ENCODE measurements at regions not wholly inside any gene's neighbourhood (a gene's known extent, or its start where the extent isn't known, plus 50 kb on each side); places are given as distances from the start of the nearest gene placed in this dataset.

DNA sequence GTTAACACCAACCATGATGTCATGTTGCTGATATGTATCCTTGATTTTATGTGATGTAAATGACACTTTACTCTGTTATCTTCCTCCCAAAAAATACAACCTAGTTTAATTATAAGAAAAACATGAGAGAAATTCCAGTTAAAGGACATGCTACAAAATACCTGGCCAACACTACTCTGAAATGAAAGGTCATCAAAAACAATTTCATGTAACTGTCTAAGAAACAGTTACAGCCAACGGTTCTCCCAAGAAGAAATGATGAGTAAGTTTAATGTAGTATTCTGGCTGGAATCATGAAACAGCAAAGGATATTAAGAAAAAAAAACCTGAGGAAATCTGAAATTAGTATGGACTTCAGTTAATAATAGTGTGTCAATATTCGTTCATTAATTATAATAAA, 653.3 kb upstream of the FOXG1 start:
- in situ Hi-C loops (cut with MboI; ENCODE audit: low pct_ligation_motif_present in 1 of 4, low pct_unique_long_range_greater_than_20kb in 1 of 4, low sequenced_read_pairs in 3 of 4) = no loop called here
- H3K4me1 ChIP-seq = no peaks in the 10 kb centered on the region
- TF ChIP-seq EP300 (IDR thresholded peaks at IDR 0.05; ENCODE audit: low read depth) (no peak), POLR2A (IDR thresholded peaks at IDR 0.05) (no peak)

DNA sequence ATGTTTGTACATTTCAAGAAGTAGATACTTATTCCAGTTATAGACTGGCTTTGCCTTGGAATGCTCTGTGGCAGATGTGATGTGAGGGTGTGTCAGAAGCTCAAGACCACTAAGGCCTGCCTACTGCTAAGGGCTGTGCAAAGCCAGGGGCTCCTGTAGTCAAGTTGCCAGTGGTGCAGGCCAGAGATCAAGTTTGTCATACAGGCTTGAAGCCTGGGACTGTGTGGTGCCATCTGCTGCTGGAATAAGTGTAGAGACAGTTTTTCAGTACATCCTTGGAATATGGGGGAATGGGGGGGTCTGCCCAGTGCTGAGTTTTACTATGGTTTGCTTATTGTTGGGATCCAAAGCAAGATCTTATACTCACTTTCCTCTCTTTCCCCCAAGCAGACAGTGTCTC, 649.9 kb upstream of the FOXG1 start:
- Histone ChIP-seq H3K36me3 (no peaks in the 10 kb centered on the region), H3K9me3 (no peaks in the 10 kb centered on the region), H3K4me3 (no peak overlapping the region), H3K27me3 (no peaks in the 10 kb centered on the region), H3K4me1 (peaks cover 0 to 4% (median 0%) of the 10 kb centered on the region in 4 donors), H3K27ac (no peak overlapping the region)
- DNase-seq = no peak
- in situ Hi-C loops (cut with MboI; ENCODE audit: low pct_ligation_motif_present in 1 of 4, low pct_unique_long_range_greater_than_20kb in 1 of 4, low sequenced_read_pairs in 3 of 4) = no loop called here
- TF ChIP-seq POLR2AphosphoS5 (IDR thresholded peaks at IDR 0.05) = no peak
- TF ChIP-seq, protein P1, sequence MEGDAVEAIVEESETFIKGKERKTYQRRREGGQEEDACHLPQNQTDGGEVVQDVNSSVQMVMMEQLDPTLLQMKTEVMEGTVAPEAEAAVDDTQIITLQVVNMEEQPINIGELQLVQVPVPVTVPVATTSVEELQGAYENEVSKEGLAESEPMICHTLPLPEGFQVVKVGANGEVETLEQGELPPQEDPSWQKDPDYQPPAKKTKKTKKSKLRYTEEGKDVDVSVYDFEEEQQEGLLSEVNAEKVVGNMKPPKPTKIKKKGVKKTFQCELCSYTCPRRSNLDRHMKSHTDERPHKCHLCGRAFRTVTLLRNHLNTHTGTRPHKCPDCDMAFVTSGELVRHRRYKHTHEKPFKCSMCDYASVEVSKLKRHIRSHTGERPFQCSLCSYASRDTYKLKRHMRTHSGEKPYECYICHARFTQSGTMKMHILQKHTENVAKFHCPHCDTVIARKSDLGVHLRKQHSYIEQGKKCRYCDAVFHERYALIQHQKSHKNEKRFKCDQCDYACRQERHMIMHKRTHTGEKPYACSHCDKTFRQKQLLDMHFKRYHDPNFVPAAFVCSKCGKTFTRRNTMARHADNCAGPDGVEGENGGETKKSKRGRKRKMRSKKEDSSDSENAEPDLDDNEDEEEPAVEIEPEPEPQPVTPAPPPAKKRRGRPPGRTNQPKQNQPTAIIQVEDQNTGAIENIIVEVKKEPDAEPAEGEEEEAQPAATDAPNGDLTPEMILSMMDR (IDR thresholded peaks at IDR 0.05) = no peak
- TF ChIP-seq POLR2A (IDR thresholded peaks at IDR 0.05) = no peak
- TF ChIP-seq EP300 (IDR thresholded peaks at IDR 0.05; ENCODE audit: low read depth) = no peak
- intact Hi-C loops (cut with DNase I; ENCODE audit: low total_unique reads) = no loop called here

More for the DNA sequence above, 653.3 kb upstream of the FOXG1 start:
- no peaks in the 10 kb centered on the region for H3K27me3 ChIP-seq
- H3K36me3 ChIP-seq = no peaks in the 10 kb centered on the region
- no peaks in the 10 kb centered on the region for H3K9me3 ChIP-seq
- WGBS, 2 donors (ENCODE audit: low coverage in 1 of 2) = 79 to 85% methylated on average over 2 of the region's 2 CpGs
- intact Hi-C loops (cut with DNase I; ENCODE audit: low total_unique reads) = no loop called here
- DNase-seq = no peak
- H3K4me3 ChIP-seq = no peak overlapping the region
- H3K27ac ChIP-seq = no peak overlapping the region

DNA sequence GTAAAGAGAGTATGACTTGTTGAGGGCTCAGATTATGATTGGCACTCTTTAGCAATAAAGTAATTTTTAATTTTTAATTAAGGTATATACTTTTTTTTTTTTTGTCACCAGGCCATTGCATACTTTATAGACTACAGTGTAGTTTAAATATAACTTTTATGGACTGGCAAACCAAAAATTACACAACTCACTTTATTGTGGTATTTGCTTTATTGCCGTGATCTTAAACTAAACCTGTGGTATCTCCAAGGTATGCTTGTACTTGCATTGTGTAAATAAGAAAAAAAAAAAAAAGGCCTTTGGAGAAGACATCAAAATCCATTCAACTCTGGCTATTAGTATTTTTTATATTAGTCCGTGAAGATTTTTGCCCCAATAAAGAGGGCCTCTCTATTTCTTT, 646.7 kb upstream of the FOXG1 start:
- no peak overlapping the region for H3K27ac ChIP-seq
- peaks cover 0 to 4% (median 0%) of the 10 kb centered on the region in 4 donors for H3K4me1 ChIP-seq
- in situ Hi-C loops (cut with MboI; ENCODE audit: low pct_ligation_motif_present in 1 of 4, low pct_unique_long_range_greater_than_20kb in 1 of 4, low sequenced_read_pairs in 3 of 4) = no loop called here
- WGBS, 2 donors (ENCODE audit: low coverage in 1 of 2) = 58% methylated on average over 2 of the region's 2 CpGs
- DNase-seq = no peak
- no peaks in the 10 kb centered on the region for H3K27me3 ChIP-seq
- TF ChIP-seq POLR2AphosphoS5 (IDR thresholded peaks at IDR 0.05) (no peak), EP300 (IDR thresholded peaks at IDR 0.05; ENCODE audit: low read depth) (no peak), POLR2A (IDR thresholded peaks at IDR 0.05) (no peak)
- TF ChIP-seq, protein P1 (IDR thresholded peaks at IDR 0.05) = no peak
- H3K36me3 ChIP-seq = no peaks in the 10 kb centered on the region
- intact Hi-C loops (cut with DNase I; ENCODE audit: low total_unique reads) = no loop called here
- no peaks in the 10 kb centered on the region for H3K9me3 ChIP-seq
- no peak overlapping the region for H3K4me3 ChIP-seq

DNA sequence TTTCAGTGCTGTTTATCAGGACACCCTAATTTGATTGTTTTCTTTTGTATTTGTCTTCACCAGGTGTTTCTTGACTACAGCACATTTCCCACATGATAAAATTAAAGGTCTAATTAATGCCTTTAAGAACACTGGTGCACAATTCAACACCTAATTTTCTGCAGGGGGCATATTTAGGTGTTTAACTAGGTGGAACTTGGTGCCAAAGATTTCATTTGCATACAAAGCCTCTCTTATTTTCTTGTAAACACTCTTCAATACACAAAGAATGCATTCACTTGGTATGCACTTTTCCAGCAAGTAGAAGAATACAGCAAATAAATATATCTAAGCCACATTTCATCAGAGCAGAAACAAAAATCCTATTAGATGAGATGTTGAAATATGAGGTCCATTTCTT, 646.2 kb upstream of the FOXG1 start:
- intact Hi-C loops (cut with DNase I; ENCODE audit: low total_unique reads) = no loop called here
- no peak for DNase-seq
- H3K27me3 ChIP-seq = no peaks in the 10 kb centered on the region
- no peaks in the 10 kb centered on the region for H3K36me3 ChIP-seq
- no peaks in the 10 kb centered on the region for H3K9me3 ChIP-seq
- H3K4me1 ChIP-seq = peaks cover 0 to 4% (median 0%) of the 10 kb centered on the region in 4 donors
- no peak overlapping the region for H3K27ac ChIP-seq
- no peak for TF ChIP-seq POLR2AphosphoS5 (IDR thresholded peaks at IDR 0.05)
- no peak for TF ChIP-seq EP300 (IDR thresholded peaks at IDR 0.05; ENCODE audit: low read depth)
- TF ChIP-seq, protein P1 (IDR thresholded peaks at IDR 0.05) = no peak
- no peak for TF ChIP-seq POLR2A (IDR thresholded peaks at IDR 0.05)
- in situ Hi-C loops (cut with MboI; ENCODE audit: low pct_ligation_motif_present in 1 of 4, low pct_unique_long_range_greater_than_20kb in 1 of 4, low sequenced_read_pairs in 3 of 4) = no loop called here
- H3K4me3 ChIP-seq = no peak overlapping the region

DNA sequence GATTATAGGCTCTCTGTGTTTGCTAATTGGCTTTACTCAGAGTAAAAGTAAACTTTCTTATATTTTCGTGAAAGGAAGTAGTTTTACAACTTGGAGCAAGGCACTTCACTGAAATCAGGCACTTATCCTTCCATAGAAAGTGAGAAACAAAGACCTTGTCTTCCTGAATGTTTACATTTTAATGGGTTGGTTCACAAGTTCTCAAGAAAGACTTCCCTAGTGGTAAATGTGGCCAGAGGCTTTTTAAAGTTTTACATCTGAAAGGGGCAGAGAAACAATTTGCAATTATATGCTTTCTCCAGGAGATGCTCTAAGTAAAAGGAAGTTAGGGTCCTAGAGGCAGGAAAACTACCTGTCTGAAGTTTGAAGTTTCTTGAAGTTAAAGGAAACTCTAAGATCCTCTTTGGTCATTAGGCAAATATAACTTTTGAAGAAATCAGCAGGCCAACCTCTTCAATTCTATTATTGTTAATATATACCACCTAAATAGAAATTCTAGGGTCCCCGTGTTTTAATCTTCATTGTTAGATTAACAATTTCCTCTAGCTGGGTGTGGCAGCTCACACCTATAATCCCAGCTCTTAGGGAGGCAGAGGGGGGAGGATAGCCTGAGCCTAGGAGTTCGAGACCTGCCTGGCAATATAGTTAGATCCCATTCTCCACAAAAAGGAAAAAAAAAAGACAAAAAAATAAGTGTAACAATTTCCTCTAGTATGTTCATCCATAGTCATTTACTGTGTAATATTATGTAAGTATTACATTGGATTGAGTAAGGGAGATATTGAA, 644.9 kb upstream of the FOXG1 start:
- Histone ChIP-seq H3K27me3 (no peaks in the 10 kb centered on the region), H3K36me3 (no peaks in the 10 kb centered on the region), H3K4me3 (no peak overlapping the region), H3K27ac (no peak overlapping the region), H3K9me3 (no peaks in the 10 kb centered on the region), H3K4me1 (peaks cover 0 to 4% (median 0%) of the 10 kb centered on the region in 4 donors)
- no peak for DNase-seq
- WGBS, 2 donors (ENCODE audit: low coverage in 1 of 2) = 17 to 25% methylated on average over 3 of the region's 3 CpGs
- intact Hi-C loops (cut with DNase I; ENCODE audit: low total_unique reads) = no loop called here
- TF ChIP-seq POLR2AphosphoS5 (IDR thresholded peaks at IDR 0.05) (no peak), POLR2A (IDR thresholded peaks at IDR 0.05) (no peak), EP300 (IDR thresholded peaks at IDR 0.05; ENCODE audit: low read depth) (no peak)
- TF ChIP-seq, protein P1 (IDR thresholded peaks at IDR 0.05) = no peak
- in situ Hi-C loops (cut with MboI; ENCODE audit: low pct_ligation_motif_present in 1 of 4, low pct_unique_long_range_greater_than_20kb in 1 of 4, low sequenced_read_pairs in 3 of 4) = no loop called here
